ENCODE measurements at regions not wholly inside any gene's neighbourhood (a gene's known extent, or its start where the extent isn't known, plus 50 kb on each side); places are given as distances from the start of the nearest gene placed in this dataset.

- CTCF ChIA-PET = interaction anchor here (0.6 kb wide), 1 partner anchor 280 kb away, joined by 3 read pairs; no protein-coding TSS in a partner anchor
- H3K4me3 ChIP-seq (ENCODE audit: low read depth, low read length) = no peak overlapping the region
- no peak overlapping the region for H3K27ac ChIP-seq (ENCODE audit: extremely low read depth, low read depth, low read length)
- no peaks in the 10 kb centered on the region for H3K9me3 ChIP-seq (ENCODE audit: control insufficient read depth, insufficient read depth, low read depth, low read length)
- H3K36me3 ChIP-seq (ENCODE audit: control insufficient read depth in 2 of 2, insufficient read depth in 1 of 2, low read length in 2 of 2) = no peaks in the 10 kb centered on the region
- H3K4me1 ChIP-seq (ENCODE audit: control insufficient read depth, insufficient read depth, low read length) = no peaks in the 10 kb centered on the region
- TF ChIP-seq KLF16 (tag by site-specific recombination; IDR thresholded peaks at IDR 0.05) (no peak), SP3 (tag by site-specific recombination; IDR thresholded peaks at IDR 0.05) (no peak), ZNF223 (tag by site-specific recombination; IDR thresholded peaks at IDR 0.05) (no peak), TCF7L2 (IDR thresholded peaks at IDR 0.05; ENCODE audit: borderline replicate concordance, low read depth, low read length) (no peak), ZNF366 (tag by site-specific recombination; conservative IDR thresholded peaks at IDR 0.05) (no peak), SCRT2 (tag by site-specific recombination; IDR thresholded peaks at IDR 0.05) (no peak), ZNF670 (tag by site-specific recombination; IDR thresholded peaks at IDR 0.05; ENCODE audit: low read depth) (no peak), KLF8 (tag by site-specific recombination; IDR thresholded peaks at IDR 0.05) (no peak), ZNF302 (tag by site-specific recombination; IDR thresholded peaks at IDR 0.05; ENCODE audit: low read depth) (no peak)
- POLR2A ChIA-PET = no interaction called here
Measured at GRCh38 chr3:64856977-64857516, 169.2 kb upstream of the ADAMTS9 start.

GRCh38 chr3:64856106-64856505, 168.3 kb upstream of the ADAMTS9 start:
- TF ChIP-seq ZNF214 (tag by site-specific recombination; IDR thresholded peaks at IDR 0.05; ENCODE audit: borderline replicate concordance) (no peak), ZNF404 (tag by site-specific recombination; IDR thresholded peaks at IDR 0.05) (no peak), GFI1B (tag by site-specific recombination; IDR thresholded peaks at IDR 0.05) (no peak), BCL11A (tag by site-specific recombination; IDR thresholded peaks at IDR 0.05; ENCODE audit: low read depth) (no peak), PRDM10 (tag by site-specific recombination; IDR thresholded peaks at IDR 0.05) (no peak), ZFP3 (tag by site-specific recombination; IDR thresholded peaks at IDR 0.05; ENCODE audit: low read depth) (no peak), ZNF266 (tag by site-specific recombination; IDR thresholded peaks at IDR 0.05; ENCODE audit: low read depth) (no peak), ZNF48 (tag by site-specific recombination; IDR thresholded peaks at IDR 0.05) (no peak), BCL6B (tag by site-specific recombination; IDR thresholded peaks at IDR 0.05) (no peak)
- POLR2A ChIA-PET = no interaction called here
- Histone ChIP-seq H3K4me1 (ENCODE audit: control insufficient read depth, insufficient read depth, low read length) (no peaks in the 10 kb centered on the region), H3K9me3 (ENCODE audit: control insufficient read depth, insufficient read depth, low read depth, low read length) (no peaks in the 10 kb centered on the region), H3K27ac (ENCODE audit: extremely low read depth, low read depth, low read length) (no peak overlapping the region), H3K36me3 (ENCODE audit: control insufficient read depth in 2 of 2, insufficient read depth in 1 of 2, low read length in 2 of 2) (no peaks in the 10 kb centered on the region), H3K4me3 (ENCODE audit: low read depth, low read length) (no peak overlapping the region)
- CTCF ChIA-PET = interaction anchor here (1.1 kb wide), 1 partner anchor 14 kb away, joined by 4 read pairs; no protein-coding TSS in a partner anchor

GRCh38 chr3:64853456-64853855, 165.7 kb upstream of the ADAMTS9 start:
- Histone ChIP-seq H3K4me1 (ENCODE audit: control insufficient read depth, insufficient read depth, low read length) (no peaks in the 10 kb centered on the region), H3K9me3 (ENCODE audit: control insufficient read depth, insufficient read depth, low read depth, low read length) (no peaks in the 10 kb centered on the region), H3K36me3 (ENCODE audit: control insufficient read depth in 2 of 2, insufficient read depth in 1 of 2, low read length in 2 of 2) (no peaks in the 10 kb centered on the region), H3K27ac (ENCODE audit: extremely low read depth, low read depth, low read length) (no peak overlapping the region), H3K4me3 (ENCODE audit: low read depth, low read length) (no peak overlapping the region)
- no peak for TF ChIP-seq ZFP41 (tag by site-specific recombination; IDR thresholded peaks at IDR 0.05; ENCODE audit: borderline replicate concordance)
- no peak for TF ChIP-seq ZNF157 (tag by site-specific recombination; IDR thresholded peaks at IDR 0.05)
- no peak for TF ChIP-seq ZNF660 (tag by site-specific recombination; IDR thresholded peaks at IDR 0.05)
- no peak for TF ChIP-seq ZNF707 (tag by site-specific recombination; IDR thresholded peaks at IDR 0.05)
- no peak for TF ChIP-seq CTCF (tag by site-specific recombination; IDR thresholded peaks at IDR 0.05)
- TF ChIP-seq ZNF670 (tag by site-specific recombination; IDR thresholded peaks at IDR 0.05; ENCODE audit: low read depth) = no peak
- TF ChIP-seq ZNF366 (tag by site-specific recombination; conservative IDR thresholded peaks at IDR 0.05) = no peak
- ChIA-PET CTCF (no interaction called here), POLR2A (no interaction called here)

Data from HEK293 (cell line).